Activated CD8-positive, alpha-beta memory T cell treated with anti-CD3 and anti-CD28 coated beads for 36 hours (primary cell): ENCODE measurements at regions not wholly inside any gene's neighbourhood (a gene's known extent, or its start where the extent isn't known, plus 50 kb on each side); places are given as distances from the start of the nearest gene placed in this dataset.
"Not testable (repeated sequence)": the region's sequence is repeated elsewhere in the genome, so short reads cannot be mapped to it uniquely, and the experiment has no call there.

Experiments
- CTCF ChIA-PET: fragments of 350-600 bp; sonication (Branson Sonifier 250); formaldehyde crosslinking; loops from one replicate; lab custom pipeline; 2021; ENCODE audit warnings: antibody characterized with exemption; lab: Charles Lee
- POLR2A ChIA-PET: fragments of 350-600 bp; sonication (Branson Sonifier 250); formaldehyde crosslinking; loops from one replicate; lab custom pipeline; 2021; ENCODE audit warnings: antibody characterized with exemption; lab: Charles Lee

GRCh38 chr22:49466878-49467595, 360.6 kb downstream of the BRD1 start:
- CTCF ChIA-PET = no interaction called here
- POLR2A ChIA-PET = no interaction called here

DNA sequence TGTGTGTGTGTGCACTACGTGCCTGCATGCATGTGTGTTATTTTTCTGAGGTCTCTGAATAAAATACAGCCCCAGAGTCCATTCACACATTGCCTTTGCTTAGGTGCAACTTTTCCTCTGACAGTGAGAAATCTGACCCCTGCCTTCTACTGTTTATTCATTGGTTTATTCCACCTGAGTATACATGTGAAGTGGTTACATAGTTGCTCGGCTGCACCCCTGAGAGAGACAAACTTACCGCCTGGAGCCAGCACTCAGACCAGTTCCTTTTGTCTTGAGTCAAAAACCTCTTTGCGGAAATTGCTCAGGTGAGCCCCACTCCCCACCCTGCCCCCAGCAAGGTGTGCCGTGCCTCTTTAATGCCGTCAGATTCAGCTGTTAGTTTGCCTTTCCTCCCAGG, 363.6 kb downstream of the BRD1 start:
- CTCF ChIA-PET = no interaction called here
- POLR2A ChIA-PET = no interaction called here

GRCh38 chr22:49462795-49463194, 364.9 kb downstream of the BRD1 start:
- CTCF ChIA-PET = no interaction called here
- POLR2A ChIA-PET = no interaction called here

GRCh38 chr22:49462291-49462690, 365.4 kb downstream of the BRD1 start:
- CTCF ChIA-PET = no interaction called here
- POLR2A ChIA-PET = no interaction called here

- CTCF ChIA-PET = no interaction called here
- POLR2A ChIA-PET = no interaction called here
Measured at GRCh38 chr22:49461674-49462073, 366.0 kb downstream of the BRD1 start.

DNA sequence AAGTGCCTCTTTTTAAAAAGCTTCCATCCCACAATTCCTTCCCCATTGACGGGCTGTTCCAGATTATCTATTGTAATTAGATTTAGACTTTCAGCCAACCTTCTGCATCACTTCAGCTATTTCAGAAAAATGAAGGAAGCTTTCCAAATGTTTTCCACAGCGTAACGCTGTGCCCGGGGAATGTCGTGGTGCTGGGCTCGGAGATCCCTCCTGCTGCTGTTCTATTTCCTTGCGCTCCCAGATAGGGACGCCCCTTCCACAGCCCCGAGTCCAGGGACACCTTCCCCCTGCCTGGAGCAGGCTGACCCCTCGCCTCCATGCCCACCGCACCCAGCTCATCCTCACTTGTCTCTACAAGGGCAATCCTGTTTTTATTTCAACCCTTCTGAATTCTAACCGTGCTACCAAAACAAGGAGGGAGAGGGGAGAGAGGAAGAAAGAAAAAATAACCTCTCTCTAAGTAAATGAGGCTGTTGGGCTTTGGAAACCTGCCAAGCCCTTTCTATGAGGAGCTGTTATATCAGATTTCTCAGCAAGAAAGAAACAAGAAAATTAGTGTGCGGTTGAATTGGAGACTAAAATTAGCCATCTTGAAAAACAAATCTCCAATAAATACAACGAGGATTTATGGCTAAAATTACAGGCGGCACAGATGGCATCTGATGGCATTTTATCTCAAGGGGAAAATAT, 366.9 kb downstream of the BRD1 start:
- POLR2A ChIA-PET = interaction anchor here (0.6 kb wide), 1 partner anchor 213 kb away, joined by 5 read pairs; no protein-coding TSS in a partner anchor
- CTCF ChIA-PET = no interaction called here

GRCh38 chr22:49460091-49460490, 367.6 kb downstream of the BRD1 start:
- POLR2A ChIA-PET = no interaction called here
- CTCF ChIA-PET = no interaction called here

- CTCF ChIA-PET = no interaction called here
Measured at GRCh38 chr22:49458708-49459099, 369.0 kb downstream of the BRD1 start.

DNA sequence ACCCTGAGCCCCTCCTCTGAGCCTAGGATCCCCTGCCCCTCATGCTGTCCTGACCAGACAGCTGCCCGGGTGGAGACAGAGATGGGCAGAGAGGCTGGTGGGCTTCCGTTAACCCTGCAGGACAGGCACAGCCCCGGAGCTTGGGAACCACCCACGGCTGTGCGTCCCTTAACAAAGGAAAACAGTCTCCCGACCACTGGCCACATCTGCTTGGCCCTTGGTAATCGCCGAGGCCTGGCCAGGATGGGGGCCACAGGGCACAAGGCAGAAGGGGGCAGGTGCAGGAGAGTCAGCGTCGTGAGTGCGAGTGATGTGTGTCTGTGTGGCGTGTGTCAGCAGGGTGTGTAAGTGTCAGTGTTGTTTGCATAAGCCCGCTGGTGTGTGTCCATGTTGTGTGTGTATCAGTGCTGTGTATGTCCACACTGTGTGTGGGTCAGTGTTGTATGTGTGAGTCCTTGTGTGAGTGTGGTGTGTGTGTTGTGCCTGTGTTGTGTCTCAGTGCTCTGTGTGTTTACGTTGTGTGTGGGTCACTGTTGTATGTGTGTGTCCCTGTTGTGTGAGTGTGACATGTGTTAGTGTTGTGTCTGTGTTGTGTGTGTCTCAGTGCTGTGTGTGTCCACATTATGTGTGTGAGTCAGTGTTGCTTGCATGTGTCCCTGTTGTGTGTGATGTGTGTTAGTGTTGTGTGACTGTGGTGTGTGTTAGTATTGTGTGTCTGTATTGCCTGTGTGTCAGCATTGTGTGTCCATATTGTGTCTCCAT, 369.5 kb downstream of the BRD1 start:
- ChIA-PET CTCF (no interaction called here), POLR2A (no interaction called here)

More at GRCh38 chr22:49458708-49459099, 369.0 kb downstream of the BRD1 start:
- POLR2A ChIA-PET = no interaction called here

GRCh38 chr22:49457146-49457545, 370.5 kb downstream of the BRD1 start:
- POLR2A ChIA-PET = no interaction called here
- CTCF ChIA-PET = no interaction called here

- CTCF ChIA-PET = no interaction called here
Measured at GRCh38 chr22:49455595-49455994, 372.1 kb downstream of the BRD1 start.

DNA sequence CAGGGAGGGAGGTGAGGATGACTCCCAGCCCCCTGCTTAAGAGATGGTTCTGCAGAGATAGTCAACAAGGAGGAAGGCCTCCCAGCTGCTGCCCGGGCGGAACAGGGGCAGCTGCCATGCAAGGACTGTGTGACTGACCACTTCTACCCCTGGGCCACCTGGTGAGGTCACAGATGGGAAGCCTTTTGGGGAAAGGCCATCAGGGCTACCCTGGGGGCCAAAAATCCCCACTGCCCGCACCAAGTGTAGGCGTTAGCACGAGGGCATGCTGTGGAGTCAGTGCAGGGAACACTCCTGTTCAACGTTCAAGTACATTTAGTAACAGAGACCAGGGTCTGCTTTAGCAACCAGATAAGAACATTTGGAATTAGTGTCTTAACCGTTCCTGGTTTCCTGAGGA, 372.9 kb downstream of the BRD1 start:
- ChIA-PET POLR2A (no interaction called here), CTCF (no interaction called here)

More at GRCh38 chr22:49455595-49455994, 372.1 kb downstream of the BRD1 start:
- POLR2A ChIA-PET = no interaction called here

GRCh38 chr22:49453771-49454170, 373.9 kb downstream of the BRD1 start:
- ChIA-PET POLR2A (no interaction called here), CTCF (no interaction called here)

GRCh38 chr22:49453019-49453418, 374.7 kb downstream of the BRD1 start:
- POLR2A ChIA-PET, CTCF ChIA-PET: not testable (repeated sequence)

GRCh38 chr22:49452362-49452946, 375.2 kb downstream of the BRD1 start:
- CTCF ChIA-PET = no interaction called here

GRCh38 chr22:49451070-49451840, 376.4 kb downstream of the BRD1 start:
- POLR2A ChIA-PET = no interaction called here
- CTCF ChIA-PET = no interaction called here

More at GRCh38 chr22:49452362-49452946, 375.2 kb downstream of the BRD1 start:
- POLR2A ChIA-PET = no interaction called here

DNA sequence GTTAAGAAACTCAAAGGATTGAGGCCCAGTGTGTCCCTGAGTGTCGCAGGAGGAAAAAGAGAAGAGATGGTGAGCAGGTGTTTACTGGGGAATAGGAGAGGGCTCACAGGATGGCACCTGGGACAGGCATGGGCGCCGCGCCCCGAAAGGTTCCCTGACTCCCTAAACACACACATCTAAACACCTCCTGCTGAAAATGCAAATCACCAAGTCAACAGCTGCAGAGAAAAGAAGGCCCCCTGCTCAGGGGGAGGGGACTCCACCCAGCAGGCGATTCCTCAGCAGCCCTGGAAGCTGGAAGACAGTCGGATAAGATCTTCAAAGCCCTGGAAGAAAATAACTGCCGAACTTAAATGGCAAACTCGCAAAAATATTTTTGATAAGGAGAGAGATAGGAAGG, 377.2 kb downstream of the BRD1 start:
- ChIA-PET POLR2A (no interaction called here), CTCF (no interaction called here)

GRCh38 chr22:49449811-49450446, 377.7 kb downstream of the BRD1 start:
- ChIA-PET POLR2A (no interaction called here), CTCF (no interaction called here)

GRCh38 chr22:49449377-49449776, 378.3 kb downstream of the BRD1 start:
- POLR2A ChIA-PET = no interaction called here

More at GRCh38 chr22:49449377-49449776, 378.3 kb downstream of the BRD1 start:
- CTCF ChIA-PET = no interaction called here
